GM19043 (cell line): ENCODE measurements at regions not wholly inside any gene's neighbourhood (a gene's known extent, or its start where the extent isn't known, plus 50 kb on each side); places are given as distances from the start of the nearest gene placed in this dataset.
"Not testable (repeated sequence)": the region's sequence is repeated elsewhere in the genome, so short reads cannot be mapped to it uniquely, and the experiment has no call there.

Experiments
- ATAC-seq: cut with Tn5 transposase; IDR thresholded peaks from one replicate; pipeline ENCODE4 v1.9.1; 2021; ENCODE audit warnings: low read depth; ENCODE audit not compliant: unreplicated experiment

DNA sequence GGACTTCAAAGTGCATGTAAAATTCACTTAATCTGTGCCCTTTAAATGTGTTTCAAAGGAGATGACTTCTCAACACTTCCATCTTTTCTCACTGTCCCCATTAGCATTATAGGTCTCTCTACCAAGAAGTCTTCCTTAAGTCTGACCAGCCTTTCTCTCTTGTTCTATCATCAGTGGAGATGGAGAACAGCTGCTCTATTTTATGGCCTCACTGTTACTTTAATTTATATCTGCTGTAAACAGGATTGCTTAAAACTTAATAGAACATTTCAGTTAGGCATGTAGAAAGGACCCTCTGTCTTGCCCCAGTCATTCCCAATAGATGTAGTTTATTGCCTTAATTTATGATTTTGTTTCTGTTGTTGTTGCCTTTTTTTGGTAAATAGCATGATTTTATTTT, 86.0 kb upstream of the CDC42EP3 start:
- not testable (repeated sequence) for ATAC-seq

DNA sequence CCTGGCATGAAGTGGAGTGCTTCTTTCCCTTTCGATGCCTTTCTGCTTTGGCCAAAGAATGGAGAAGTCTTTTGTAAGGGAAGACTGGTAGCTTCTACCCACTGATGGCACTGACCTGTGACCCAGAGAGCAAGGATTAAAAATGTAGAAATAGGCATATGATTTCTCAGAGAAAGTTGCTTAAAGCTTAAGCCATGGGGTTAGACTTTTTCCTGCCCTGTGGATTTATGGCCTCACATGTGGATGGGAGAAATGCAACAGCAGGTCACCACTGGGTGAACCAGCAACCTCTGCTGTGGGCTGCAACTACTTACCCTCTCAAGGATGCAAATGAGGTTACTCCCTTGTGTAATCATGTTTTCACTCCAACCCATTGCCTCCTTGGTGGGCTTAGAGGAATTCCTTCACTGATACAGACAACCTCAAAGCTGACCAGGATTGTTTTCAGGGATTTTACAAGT, 86.7 kb upstream of the CDC42EP3 start:
- not testable (repeated sequence) for ATAC-seq

DNA sequence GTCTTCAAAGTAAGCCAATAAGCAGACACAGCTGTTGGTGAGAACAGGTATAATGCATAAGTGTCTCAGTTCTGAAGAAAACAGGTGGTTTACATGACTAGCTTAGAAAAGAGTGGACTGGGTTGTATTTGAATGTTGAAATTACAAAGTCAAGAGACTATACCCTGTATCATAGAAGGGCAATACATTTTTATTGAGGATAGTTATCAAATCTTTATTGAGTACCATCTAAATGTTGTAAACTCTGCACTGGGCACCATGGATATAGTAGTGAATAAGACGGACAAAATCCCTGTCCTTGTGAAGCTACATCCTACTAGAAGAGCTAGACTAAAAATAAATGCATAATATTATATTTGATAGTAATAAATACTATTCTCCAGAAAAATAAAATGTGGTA, 88.5 kb upstream of the CDC42EP3 start:
- not testable (repeated sequence) for ATAC-seq

DNA sequence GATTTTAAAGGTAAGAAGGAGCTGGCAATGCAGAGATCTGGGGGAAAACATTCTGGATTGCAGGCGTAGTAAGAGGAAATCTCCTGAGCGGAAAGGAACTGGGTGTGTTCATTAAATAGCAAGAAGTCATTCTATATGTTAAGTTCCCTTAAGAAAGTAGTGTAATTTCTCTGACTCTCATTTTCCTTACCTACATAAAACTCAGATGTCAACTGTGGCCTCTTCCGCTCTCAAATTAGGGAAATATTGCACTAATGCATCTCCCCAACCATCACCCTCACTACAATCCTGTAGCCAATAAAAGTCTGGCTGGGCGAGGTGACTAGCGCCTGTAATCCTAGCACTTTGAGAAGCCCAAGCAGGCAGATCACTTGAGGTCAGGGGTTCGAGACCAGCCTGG, 89.0 kb upstream of the CDC42EP3 start:
- no peak for ATAC-seq

DNA sequence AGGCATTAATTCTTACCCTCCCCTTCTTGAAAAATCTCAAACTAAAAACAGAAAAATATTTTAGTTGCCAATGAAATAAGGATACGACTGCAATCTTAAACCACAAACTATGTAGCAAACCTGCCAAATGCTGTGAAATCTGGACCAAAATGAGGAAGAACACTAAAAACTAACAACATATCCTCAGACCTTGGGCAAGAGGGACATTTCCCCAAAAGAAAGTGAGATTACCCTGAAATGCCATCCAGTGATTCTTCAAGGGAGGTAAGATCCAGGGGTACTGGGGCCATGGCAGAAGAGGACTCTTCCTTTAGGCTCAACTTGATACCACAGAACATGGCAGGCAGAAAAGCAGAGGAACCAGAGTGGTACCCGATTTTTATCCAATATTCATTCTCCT, 90.8 kb upstream of the CDC42EP3 start:
- not testable (repeated sequence) for ATAC-seq

DNA sequence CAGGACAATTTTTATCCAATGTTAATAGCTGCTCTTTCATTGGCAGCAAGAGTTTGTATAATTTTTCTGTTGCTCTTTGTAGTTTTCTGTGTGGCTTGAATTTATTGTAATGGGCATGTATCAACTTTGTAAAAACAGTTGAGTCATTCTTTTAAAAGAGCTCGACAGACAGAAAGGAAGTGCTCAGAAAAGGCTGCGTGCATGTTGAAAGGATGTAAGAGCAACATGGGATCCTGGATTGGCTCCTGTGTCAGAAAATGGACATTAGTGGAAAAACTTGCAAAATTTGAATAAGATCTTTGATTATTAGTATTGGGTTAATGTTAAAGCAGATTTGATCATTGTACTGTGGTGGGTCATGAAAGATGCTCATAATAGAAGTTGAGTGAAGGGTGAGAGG, 93.3 kb upstream of the CDC42EP3 start:
- ATAC-seq = no peak

DNA sequence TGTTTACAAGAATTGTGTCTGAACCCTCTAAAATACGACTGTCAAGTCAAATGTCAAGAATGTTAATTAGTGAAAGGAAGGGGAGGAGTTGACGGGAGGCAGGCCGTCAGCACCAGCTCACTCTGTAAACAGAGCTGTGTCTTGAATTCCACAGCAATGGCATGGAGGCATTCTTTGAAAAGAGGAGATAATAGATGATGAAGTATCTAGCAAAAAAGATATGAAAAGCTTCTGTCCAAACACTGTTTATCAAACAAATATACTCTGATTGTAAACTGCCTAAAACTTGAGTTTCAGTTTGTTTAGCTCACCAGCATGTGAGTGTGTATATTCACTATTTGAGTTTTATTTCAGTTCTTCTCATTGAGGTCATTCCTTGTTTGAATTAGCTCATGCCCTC, 94.7 kb upstream of the CDC42EP3 start:
- ATAC-seq = no peak

DNA sequence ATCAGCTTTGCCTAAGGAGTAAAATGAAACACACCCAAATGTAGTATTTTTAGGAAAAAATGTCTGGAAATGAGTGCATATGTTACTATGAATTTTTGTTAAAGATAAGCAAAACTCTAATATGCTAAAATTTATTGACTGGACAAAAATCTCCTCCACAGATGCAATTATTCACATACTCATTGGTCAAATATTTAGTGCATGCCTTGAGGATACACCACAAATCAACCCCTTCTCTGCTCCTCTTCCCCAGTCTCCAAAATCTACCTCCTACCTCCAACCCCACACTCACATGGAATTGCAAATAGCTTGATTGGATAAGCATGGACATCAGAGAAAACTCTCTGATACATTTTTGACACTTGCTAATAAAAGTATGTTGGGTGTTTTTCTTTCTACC, 95.6 kb upstream of the CDC42EP3 start:
- no peak for ATAC-seq

DNA sequence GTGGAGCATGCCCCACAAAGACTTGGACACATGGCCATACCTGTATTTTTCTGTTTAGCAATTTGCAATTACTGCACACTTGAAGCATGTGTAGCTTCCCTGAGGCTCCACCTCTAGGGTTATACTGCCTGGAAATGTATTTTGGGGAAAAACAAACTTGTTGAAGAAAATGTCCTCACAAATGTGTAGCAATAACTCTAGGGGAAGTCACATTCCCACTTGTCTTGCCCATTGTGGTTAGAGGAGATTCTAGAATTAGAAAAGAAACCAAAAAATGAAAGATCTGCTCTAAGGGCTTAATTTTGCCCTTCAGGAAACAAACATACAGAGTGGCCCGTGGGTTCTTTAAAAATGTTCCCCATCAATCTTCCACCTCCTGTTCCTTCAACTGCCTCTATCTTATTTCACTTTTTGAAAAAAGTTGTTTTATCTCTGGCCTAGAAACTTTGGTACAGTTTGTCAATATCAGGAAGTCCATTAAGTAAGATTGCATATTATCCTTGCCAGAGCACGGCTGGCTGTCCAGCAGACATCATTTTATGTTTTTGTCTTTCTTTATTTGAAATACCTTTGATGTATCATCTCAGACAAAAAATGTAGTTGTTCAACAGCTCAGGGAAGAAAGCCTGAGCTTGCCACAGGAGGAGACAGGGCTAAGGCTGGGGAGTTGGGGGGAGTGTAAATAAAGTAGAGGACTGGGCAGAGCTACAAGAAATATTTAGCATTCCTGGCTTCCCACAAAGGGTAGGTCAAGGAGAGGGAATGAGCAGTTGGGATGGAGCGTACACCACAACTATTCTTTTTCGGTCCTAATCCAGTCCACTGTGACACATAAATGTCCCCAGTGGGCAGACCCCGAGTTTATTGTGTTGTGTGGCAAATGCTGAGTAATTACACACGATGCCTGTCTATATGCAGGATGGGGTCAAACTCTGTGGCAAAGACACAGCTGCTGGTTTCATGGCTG, 96.8 kb upstream of the CDC42EP3 start:
- no peak for ATAC-seq

DNA sequence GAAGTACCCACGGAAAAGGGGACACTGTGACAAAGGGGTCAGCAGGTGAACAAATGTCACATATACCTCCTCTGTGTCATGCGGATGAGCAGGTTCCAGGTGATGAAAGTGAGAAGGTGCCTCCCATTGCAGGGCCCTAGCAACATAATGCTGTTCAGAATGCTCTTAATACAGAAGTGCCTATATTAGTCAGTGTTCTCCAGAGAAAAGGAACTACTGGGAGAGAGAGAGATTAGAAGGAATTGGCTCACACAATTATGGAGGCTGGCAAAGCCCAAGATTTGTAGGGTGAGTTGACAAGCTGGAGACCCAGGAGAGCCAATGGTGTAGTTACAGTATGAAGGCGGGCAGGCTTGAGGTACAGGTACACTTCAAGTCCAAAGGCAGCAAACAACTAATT, 98.1 kb upstream of the CDC42EP3 start:
- ATAC-seq = no peak

DNA sequence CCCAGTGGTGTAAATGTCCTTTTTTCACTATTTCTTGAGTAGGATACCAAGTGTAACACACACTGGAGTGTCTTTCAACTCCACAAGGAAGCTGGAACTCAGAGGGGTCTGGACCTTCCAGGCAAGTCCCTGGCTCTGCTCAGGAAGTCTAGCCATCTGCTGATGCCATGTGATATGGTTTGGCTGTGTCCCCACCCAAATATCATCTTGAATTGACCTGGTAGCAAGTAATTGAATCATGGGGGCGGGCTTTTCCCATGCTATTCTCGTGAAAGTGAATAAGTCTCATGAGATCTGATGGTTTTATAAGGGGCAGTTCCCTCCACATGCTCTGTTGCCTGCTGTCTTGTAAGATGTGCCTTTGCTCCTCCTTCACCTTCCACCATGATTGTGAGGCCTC, 99.4 kb upstream of the CDC42EP3 start:
- ATAC-seq = no peak

DNA sequence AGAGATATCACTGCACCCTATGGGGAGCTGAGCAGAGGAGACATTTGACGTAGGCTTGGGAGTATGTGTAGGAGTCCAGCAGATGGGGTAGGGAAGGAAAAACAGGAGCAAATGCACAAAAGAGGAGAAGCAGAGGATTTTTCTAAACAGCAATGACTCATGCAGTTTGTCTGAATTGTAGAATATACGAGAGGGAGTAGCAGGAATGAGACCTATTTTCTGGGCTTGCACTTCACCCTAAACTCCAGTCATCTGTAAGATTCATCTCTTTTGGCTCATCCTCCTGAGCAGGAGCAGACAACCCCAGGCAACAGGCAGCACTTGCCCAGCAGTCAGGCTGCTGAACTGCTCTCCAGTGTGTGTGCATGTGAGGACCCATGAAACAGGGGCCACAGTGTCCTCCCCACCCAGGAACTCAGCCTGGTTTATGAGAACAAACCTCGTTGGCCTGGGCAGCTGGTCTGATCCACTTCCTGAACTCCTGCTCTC, 100.2 kb upstream of the CDC42EP3 start:
- ATAC-seq = no peak

DNA sequence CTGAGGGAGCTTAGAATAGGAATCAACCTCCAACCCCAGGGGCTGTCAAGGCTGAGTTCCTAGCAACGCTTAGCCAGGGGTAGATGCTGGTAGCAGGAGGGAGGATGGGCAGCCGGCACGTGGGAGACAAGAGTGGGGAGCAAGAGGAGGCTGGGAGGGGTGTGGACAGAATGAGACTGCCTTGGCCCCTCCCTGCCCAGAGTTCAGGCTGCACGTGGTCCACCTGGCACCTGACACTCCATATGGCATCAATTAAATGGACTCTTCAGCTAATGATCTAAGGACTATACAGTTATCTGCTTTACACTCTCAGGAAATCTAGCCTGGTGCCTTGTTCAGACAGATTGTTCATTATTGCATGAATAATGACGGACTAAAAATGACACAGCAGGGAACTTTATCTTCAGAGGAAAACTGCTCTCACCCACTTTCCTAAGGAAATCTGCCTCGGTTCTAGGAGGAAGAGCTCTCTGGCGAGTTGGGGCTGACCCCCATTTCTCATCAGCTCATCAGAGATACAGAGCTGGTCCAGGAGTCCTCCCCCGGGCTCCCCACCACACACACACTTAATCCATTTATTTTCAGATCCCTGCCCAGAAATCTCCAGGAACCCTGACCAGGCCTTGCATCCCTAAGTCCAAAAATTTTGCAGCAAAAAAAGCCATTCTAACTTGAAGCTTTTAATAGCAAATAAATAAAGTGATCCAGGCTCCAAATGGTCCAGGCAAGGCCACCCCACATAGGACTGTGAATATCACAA, 102.1 kb upstream of the CDC42EP3 start:
- no peak for ATAC-seq

DNA sequence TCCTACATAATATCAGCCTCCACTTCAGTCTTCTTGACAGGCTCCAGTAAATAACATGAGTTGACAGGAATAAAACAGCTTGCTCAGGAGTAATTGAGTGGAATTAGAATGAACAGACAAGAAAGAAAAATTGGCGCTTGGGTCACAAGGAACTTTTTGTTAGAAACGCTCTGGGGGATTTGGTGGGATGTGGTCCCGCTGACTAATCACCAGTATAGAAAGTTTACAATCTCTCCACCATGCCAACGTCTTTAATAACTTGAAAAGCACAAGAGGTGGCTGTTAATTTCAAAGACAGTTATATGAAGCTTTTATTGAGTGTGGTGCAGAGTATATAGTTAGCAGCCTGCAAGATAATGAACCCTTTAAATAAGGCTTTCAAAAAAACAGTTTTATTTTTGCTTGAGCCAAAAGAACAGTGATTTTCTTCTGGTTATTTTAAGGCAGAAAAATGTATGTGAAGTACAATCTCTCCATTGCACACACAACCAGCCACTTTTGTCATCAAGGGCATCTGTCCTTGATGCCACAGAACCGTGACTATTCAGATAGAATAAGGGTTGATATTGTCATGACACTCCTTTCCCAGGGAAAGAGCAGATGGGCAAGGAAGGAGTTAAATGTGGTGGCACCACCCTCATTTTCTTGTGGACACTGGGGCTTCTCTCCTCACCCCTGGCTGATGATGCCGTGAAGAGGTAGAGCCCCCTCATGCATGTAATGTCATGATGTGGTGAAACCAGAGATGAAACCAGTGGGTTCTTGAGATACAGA, 102.9 kb upstream of the CDC42EP3 start:
- ATAC-seq = not testable (repeated sequence)

DNA sequence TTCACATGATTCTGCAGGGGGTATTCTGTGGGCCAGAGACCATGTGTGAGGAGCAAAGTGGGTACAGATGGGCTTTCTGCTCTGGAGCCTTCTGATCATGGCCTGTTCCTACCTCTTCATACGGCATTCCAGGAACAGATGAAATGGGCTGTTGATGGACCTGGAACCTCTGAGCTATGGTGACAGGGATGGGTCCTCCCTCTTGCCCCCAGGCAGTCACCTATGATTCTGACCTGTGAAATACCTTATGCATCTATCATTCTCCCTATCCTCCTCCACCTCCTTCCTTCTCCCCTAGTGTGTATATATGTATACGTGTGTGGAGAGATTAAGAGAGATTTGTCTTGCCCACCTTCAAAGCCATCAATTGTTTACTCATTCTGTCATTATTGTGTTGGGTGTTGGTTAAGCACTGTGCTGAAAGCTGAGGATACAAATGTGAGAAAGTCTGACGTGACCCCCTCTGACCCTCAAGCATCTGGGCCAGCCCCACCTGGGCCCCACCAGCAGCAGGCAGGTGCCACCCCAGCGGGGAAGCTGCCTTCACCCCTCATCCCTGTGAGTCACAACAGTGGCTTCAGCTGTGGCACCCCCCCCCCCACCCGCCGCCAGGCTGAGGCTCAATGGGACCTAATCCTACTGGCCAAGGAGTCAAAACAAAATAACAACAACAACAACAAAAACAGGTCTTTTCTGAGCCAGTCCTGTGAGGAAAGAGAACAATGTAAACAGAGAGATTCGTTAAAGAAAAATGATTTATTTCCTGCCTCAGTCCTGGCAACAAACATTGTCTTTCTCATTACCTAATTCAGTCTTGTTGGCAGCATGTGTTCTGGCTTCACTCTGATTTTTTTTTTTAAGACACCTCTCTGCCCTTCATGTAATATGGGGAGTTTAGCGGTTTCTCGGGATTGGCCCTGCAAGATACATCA, 103.8 kb upstream of the CDC42EP3 start:
- ATAC-seq = no peak

DNA sequence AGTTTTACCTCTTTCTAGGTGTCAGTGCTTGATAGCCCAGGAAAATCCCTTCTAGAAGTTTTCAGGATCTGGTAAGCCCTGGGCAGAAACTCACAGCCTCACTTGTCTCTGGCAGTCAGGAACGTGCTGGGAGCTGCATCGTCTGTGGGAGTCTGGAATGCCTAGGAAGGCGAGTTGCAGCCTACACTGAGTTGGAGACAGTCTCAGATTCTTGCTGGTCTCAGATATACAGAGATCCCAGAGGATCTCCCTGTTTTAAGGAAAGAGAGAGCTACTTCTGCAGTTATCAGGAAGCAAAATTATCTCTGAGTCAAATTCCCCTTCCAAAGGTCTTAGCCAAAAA, 104.4 kb upstream of the CDC42EP3 start:
- ATAC-seq = no peak

DNA sequence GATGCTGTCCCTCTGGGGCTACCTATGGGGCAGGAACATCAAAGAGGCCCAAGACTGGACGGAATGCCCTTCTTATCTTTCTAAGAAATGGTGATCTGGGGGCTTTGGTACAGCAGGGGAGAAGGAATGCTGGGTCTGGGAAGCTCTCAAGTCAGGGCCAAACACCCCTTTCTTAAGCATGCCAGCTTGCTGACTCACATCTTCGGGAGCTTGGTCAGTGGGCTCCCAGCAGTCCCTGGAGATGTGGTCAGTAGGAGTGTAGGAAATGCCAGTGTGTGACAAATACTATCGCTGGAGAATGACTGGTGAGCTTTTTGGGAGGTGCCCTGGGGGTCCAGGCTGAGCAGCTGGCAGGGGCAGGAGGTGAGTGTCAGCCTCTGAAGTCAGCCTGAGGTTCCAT, 105.0 kb upstream of the CDC42EP3 start:
- no peak for ATAC-seq

DNA sequence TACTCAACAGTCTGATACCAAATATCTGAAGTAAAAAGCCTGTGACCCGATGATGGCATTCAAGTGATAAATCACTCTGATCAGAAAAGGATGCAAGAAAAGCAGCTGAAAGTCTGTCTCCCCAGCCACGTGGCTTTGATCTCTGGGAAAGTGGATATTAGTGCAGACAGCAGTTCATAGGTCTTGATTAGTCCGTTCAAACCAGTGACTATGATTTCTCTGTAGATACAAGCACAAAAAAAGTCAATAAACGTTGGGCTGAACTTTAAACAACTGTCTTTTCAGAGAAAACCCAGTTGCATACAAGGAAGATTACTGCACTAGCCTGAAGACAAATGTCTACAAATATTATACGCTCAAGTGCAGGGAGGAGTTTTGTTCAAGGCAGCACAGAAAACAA, 107.7 kb upstream of the CDC42EP3 start:
- no peak for ATAC-seq

DNA sequence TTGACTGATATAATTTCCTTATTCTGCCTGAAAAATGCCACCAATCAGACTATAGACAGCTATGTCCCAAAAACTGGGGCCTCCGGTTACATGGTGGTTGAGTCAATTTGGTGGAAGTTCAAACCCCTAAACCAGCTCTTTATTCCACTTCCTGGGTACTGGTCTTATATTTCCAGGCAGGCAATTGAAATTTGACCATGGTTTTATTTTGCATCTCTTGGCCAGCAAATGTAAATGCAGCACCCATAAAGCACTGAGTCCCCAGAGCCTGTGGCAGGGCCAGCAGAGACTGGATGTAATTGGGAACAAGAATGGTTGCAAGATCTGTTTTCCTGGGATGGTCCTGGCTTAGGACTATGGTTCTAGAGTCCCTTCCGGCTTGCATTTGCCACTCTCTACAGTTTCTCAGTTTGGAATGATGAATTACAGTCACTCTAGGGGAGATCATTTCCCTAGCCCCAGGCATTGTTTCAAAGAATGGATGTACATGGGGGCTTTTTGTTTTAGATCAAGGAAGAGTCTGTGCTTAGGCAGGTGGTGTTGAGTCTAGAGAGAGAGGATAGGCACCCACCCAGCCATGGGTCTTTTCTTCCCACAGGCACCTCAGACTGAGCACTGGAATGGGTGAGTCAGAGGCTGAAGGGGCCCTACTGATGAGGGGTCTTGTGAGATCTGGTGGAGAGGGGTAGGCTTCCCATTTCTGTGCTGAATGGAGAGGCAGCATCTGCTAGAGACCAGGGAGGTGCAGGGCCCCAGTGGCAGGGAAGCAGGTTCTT, 108.4 kb upstream of the CDC42EP3 start:
- ATAC-seq = no peak
